Keratinocyte (primary cell): ENCODE measurements at regions not wholly inside any gene's neighbourhood (a gene's known extent, or its start where the extent isn't known, plus 50 kb on each side); places are given as distances from the start of the nearest gene placed in this dataset.

Experiments
- DNase-seq: peaks from one replicate; pipeline ENCODE4 v3.0.0-alpha.2; 2011; ENCODE audit warnings: low read depth, missing footprints, low spot score
- FAIRE-seq: peaks from 2 replicates; lab custom pipeline; 2011; peaks lifted over from hg19 to GRCh38; lab: Jason Lieb, UNC
- H2AFZ ChIP-seq: 2 replicates; pipeline ENCODE4 v1.6.0; 2012; ENCODE audit warnings: low read length, control low read depth, inconsistent platforms; ENCODE audit not compliant: control insufficient read depth
- H3K27ac ChIP-seq: 2 replicates; pipeline ENCODE4 v1.5.1; 2011; ENCODE audit warnings: low read length; ENCODE audit not compliant: control insufficient read depth, insufficient read depth
- H3K27me3 ChIP-seq: 3 replicates; pipeline ENCODE4 v1.6.0; 2011; ENCODE audit warnings: low read length; ENCODE audit not compliant: control insufficient read depth, insufficient read depth; ENCODE audit errors: extremely low read depth
- H3K36me3 ChIP-seq, 2 experiments: 2 replicates in 1 of 2; 3 replicates in 1 of 2; pipeline ENCODE4 v1.5.1; 2011; ENCODE audit warnings: low read length in 2 of 2, mild to moderate bottlenecking in 1 of 2; ENCODE audit not compliant: control insufficient read depth in 2 of 2, insufficient read depth in 2 of 2; ENCODE audit errors: extremely low read depth in 1 of 2
- H3K4me1 ChIP-seq: 3 replicates; pipeline ENCODE4 v1.5.1; 2011; ENCODE audit warnings: low read length; ENCODE audit not compliant: control insufficient read depth, insufficient read depth; ENCODE audit errors: extremely low read depth
- H3K4me2 ChIP-seq: 3 replicates; pipeline ENCODE4 v1.6.0; 2011; ENCODE audit warnings: low read depth, low read length; ENCODE audit not compliant: control insufficient read depth, insufficient read depth; ENCODE audit errors: extremely low read depth
- H3K4me3 ChIP-seq, 3 experiments: fragments of 200-600 bp in 1 of 3; sonication (generic) in 1 of 3; 2 replicates in 2 of 3; 3 replicates in 1 of 3; pipeline ENCODE4 v1.5.1; 2011 to 2016; ENCODE audit warnings: low read length in 3 of 3, mild to moderate bottlenecking in 3 of 3, control low read depth in 2 of 3, inconsistent platforms in 1 of 3, low read depth in 1 of 3, mixed read lengths in 1 of 3, mixed run types in 1 of 3, moderate library complexity in 1 of 3; ENCODE audit not compliant: control insufficient read depth in 2 of 3, insufficient read depth in 2 of 3; ENCODE audit errors: extremely low read depth in 1 of 3
- H3K79me2 ChIP-seq: 2 replicates; pipeline ENCODE4 v1.6.0; 2012; ENCODE audit warnings: low read length; ENCODE audit not compliant: control insufficient read depth, insufficient read depth
- H3K9ac ChIP-seq: 3 replicates; pipeline ENCODE4 v1.6.0; 2011; ENCODE audit warnings: low read length; ENCODE audit not compliant: control insufficient read depth, insufficient read depth; ENCODE audit errors: extremely low read depth
- H3K9me1 ChIP-seq: 3 replicates; pipeline ENCODE4 v1.6.0; 2011; ENCODE audit warnings: low read length; ENCODE audit not compliant: control insufficient read depth, insufficient read depth; ENCODE audit errors: extremely low read depth
- H3K9me3 ChIP-seq: 2 replicates; pipeline ENCODE4 v1.5.1; 2012; ENCODE audit warnings: low read depth, low read length; ENCODE audit not compliant: control insufficient read depth
- H4K20me1 ChIP-seq: 3 replicates; pipeline ENCODE4 v1.6.0; 2011; ENCODE audit warnings: low read length; ENCODE audit not compliant: control insufficient read depth, insufficient read depth; ENCODE audit errors: extremely low read depth
- EZH2 ChIP-seq: IDR thresholded peaks from one replicate; pipeline ENCODE4 v1.6.1; 2012; ENCODE audit warnings: inconsistent platforms, mild to moderate bottlenecking, low read length, moderate library complexity
- dilution Hi-C: fragments of 300-500 bp; cut with MboI; formaldehyde crosslinking; loops from one replicate; pipeline ENCODE4 v1.7.0; 2020; ENCODE audit warnings: low sequenced_read_pairs; ENCODE audit not compliant: extremely low pct_ligation_motif_present
- TF ChIP-seq, protein P1 (sequence below), 3 experiments: IDR thresholded peaks in 1 of 3; conservative IDR thresholded peaks in 1 of 3; optimal IDR thresholded peaks in 1 of 3; 2 replicates in 2 of 3; 3 replicates in 1 of 3; pipeline versions ENCODE3 to v1.5.1; 2011; ENCODE audit warnings: low read length in 3 of 3, mild to moderate bottlenecking in 3 of 3, moderate library complexity in 2 of 3, control low read depth in 1 of 3, inconsistent platforms in 1 of 3; ENCODE audit not compliant: insufficient read depth in 2 of 3; ENCODE audit errors: extremely low read depth in 1 of 3

DNA sequence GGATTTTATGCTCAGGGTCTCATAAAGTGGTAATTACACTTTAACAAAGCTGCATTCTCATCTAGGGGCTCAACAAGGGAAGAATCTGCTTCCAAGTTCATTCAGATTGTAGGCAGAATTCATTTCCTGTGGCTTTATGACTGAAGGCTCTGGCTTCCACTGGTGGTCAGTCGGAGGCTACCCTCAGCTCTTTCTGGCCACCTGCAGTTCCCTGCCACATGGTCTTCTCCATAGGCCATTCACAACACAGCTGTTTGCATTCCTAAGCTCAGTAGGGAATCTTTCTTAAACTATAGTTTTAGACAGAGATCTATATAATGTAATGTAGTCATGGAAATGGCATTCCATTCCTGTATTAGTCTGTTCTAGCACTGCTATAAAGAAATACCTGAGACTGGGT is 973.0 kb upstream of the SLIT2 start:
- dilution Hi-C loops: no loop called here
- Histone ChIP-seq H3K9ac (no peak overlapping the region), H3K9me3 (no peaks in the 10 kb centered on the region), H3K79me2 (no peaks in the 10 kb centered on the region), H2AFZ (no peak overlapping the region), H3K36me3 (no peaks in the 10 kb centered on the region), H3K27me3 (no peaks in the 10 kb centered on the region), H3K4me3 (no peak overlapping the region), H3K9me1 (no peaks in the 10 kb centered on the region), H4K20me1 (no peaks in the 10 kb centered on the region), H3K27ac (no peak overlapping the region), H3K4me2 (no peak overlapping the region), H3K4me1 (no peaks in the 10 kb centered on the region)
- FAIRE-seq (no peak), DNase-seq (no peak)
- TF ChIP-seq, protein P1, sequence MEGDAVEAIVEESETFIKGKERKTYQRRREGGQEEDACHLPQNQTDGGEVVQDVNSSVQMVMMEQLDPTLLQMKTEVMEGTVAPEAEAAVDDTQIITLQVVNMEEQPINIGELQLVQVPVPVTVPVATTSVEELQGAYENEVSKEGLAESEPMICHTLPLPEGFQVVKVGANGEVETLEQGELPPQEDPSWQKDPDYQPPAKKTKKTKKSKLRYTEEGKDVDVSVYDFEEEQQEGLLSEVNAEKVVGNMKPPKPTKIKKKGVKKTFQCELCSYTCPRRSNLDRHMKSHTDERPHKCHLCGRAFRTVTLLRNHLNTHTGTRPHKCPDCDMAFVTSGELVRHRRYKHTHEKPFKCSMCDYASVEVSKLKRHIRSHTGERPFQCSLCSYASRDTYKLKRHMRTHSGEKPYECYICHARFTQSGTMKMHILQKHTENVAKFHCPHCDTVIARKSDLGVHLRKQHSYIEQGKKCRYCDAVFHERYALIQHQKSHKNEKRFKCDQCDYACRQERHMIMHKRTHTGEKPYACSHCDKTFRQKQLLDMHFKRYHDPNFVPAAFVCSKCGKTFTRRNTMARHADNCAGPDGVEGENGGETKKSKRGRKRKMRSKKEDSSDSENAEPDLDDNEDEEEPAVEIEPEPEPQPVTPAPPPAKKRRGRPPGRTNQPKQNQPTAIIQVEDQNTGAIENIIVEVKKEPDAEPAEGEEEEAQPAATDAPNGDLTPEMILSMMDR (optimal IDR thresholded peaks at IDR 0.05 in 1 of 3, IDR thresholded peaks at IDR 0.05 in 1 of 3, conservative IDR thresholded peaks at IDR 0.05 in 1 of 3; ENCODE audit: extremely low read depth in 1 of 3, insufficient read depth in 2 of 3, low read length in 3 of 3): no peak
- TF ChIP-seq EZH2: no peak

DNA sequence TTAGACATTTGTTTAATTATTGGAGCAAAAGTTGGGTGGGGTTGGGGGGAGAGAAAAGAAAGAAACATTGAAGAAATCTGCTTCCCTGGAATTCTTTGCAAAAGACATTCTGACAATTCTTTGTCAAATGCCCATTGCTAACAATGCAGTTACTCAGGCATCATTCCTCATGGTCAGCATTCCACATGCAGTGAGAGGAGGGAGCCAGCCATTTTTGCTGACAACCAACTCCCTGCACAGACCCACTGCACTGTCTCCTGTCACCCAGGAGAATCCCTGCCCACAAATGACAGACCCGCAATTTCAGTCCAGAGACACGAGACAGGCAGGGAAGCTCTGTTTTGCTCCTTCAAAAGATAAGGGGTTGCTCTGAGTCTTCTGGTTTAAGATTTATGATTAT is 985.1 kb upstream of the SLIT2 start:
- H3K4me2 ChIP-seq: no peak overlapping the region
- no peak for DNase-seq
- H4K20me1 ChIP-seq: no peaks in the 10 kb centered on the region
- no peaks in the 10 kb centered on the region for H3K4me1 ChIP-seq
- no peaks in the 10 kb centered on the region for H3K36me3 ChIP-seq
- H3K9me3 ChIP-seq: no peaks in the 10 kb centered on the region
- TF ChIP-seq, protein P1 (optimal IDR thresholded peaks at IDR 0.05 in 1 of 3, IDR thresholded peaks at IDR 0.05 in 1 of 3, conservative IDR thresholded peaks at IDR 0.05 in 1 of 3; ENCODE audit: extremely low read depth in 1 of 3, insufficient read depth in 2 of 3, low read length in 3 of 3): no peak
- TF ChIP-seq EZH2: no peak
- no peak overlapping the region for H2AFZ ChIP-seq
- H3K27ac ChIP-seq: no peak overlapping the region
- no peaks in the 10 kb centered on the region for H3K79me2 ChIP-seq
- H3K4me3 ChIP-seq: no peak overlapping the region
- no peaks in the 10 kb centered on the region for H3K9me1 ChIP-seq
- dilution Hi-C loops: no loop called here
- no peaks in the 10 kb centered on the region for H3K27me3 ChIP-seq
- FAIRE-seq: no peak
- H3K9ac ChIP-seq: no peak overlapping the region
